HG02610 (cell line): ENCODE measurements at regions not wholly inside any gene's neighbourhood (a gene's known extent, or its start where the extent isn't known, plus 50 kb on each side); places are given as distances from the start of the nearest gene placed in this dataset.

Experiments used
- ATAC-seq: cut with Tn5 transposase; IDR thresholded peaks from one replicate; pipeline ENCODE4 v1.9.1; 2021; ENCODE audit warnings: mild to moderate bottlenecking, moderate library complexity; ENCODE audit not compliant: unreplicated experiment

- no peak for ATAC-seq
These were observed 979.7 kb upstream of the TMEM132C start for GRCh38 chr12:127287256-127287655.

GRCh38 chr12:127290251-127290650, 976.7 kb upstream of the TMEM132C start:
- no peak for ATAC-seq

GRCh38 chr12:127292736-127293135, 974.2 kb upstream of the TMEM132C start:
- ATAC-seq, result no peak

GRCh38 chr12:127293507-127294310, 973.3 kb upstream of the TMEM132C start:
- ATAC-seq, result peak; percentile 71

GRCh38 chr12:127294651-127295210, 972.2 kb upstream of the TMEM132C start:
- no peak for ATAC-seq

- ATAC-seq, result no peak
These were observed 971.3 kb upstream of the TMEM132C start for GRCh38 chr12:127295630-127296029.

- no peak for ATAC-seq
These were observed 970.4 kb upstream of the TMEM132C start for GRCh38 chr12:127296591-127296990.

GRCh38 chr12:127297327-127297726, 969.6 kb upstream of the TMEM132C start:
- no peak for ATAC-seq

GRCh38 chr12:127300075-127300474, 966.9 kb upstream of the TMEM132C start:
- ATAC-seq, result no peak

- ATAC-seq, result no peak
These were observed 966.2 kb upstream of the TMEM132C start for GRCh38 chr12:127300753-127301152.

GRCh38 chr12:127301876-127302275, 965.1 kb upstream of the TMEM132C start:
- ATAC-seq, result no peak

GRCh38 chr12:127304751-127305725, 961.9 kb upstream of the TMEM132C start:
- no peak for ATAC-seq

GRCh38 chr12:127306604-127307215, 960.3 kb upstream of the TMEM132C start:
- ATAC-seq, result no peak

GRCh38 chr12:127307528-127307927, 959.4 kb upstream of the TMEM132C start:
- ATAC-seq, result no peak

GRCh38 chr12:127308148-127308547, 958.8 kb upstream of the TMEM132C start:
- no peak for ATAC-seq

GRCh38 chr12:127310548-127310947, 956.4 kb upstream of the TMEM132C start:
- ATAC-seq, result no peak

- no peak for ATAC-seq
These were observed 955.1 kb upstream of the TMEM132C start for GRCh38 chr12:127311720-127312364.

GRCh38 chr12:127324681-127325080, 942.3 kb upstream of the TMEM132C start:
- no peak for ATAC-seq

- ATAC-seq, result no peak
These were observed 939.0 kb upstream of the TMEM132C start for GRCh38 chr12:127327986-127328385.

GRCh38 chr12:127328867-127329266, 938.1 kb upstream of the TMEM132C start:
- no peak for ATAC-seq
